ENCODE measurements at regions not wholly inside any gene's neighbourhood (a gene's known extent, or its start where the extent isn't known, plus 50 kb on each side); places are given as distances from the start of the nearest gene placed in this dataset.

DNA sequence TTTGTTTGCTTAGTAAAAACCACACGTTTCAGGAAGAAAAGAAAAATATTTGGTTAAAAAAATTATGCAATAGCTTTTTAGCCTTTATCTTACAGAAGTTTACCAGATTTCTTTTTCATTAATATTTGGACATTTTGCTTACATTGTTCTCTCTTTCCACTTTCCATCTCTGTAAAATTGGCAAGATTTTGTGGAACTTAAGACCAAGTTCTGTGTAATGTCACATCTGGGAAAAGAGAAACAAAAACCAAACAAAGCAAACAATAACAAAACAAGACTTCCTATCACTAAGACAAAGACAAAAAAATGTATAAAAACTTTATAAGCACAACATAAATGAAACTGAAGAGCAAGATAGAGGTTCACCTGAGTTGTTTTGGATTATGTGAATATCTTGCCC, 1392.1 kb upstream of the CELF4 start:
- DNase-seq = no peak

DNA sequence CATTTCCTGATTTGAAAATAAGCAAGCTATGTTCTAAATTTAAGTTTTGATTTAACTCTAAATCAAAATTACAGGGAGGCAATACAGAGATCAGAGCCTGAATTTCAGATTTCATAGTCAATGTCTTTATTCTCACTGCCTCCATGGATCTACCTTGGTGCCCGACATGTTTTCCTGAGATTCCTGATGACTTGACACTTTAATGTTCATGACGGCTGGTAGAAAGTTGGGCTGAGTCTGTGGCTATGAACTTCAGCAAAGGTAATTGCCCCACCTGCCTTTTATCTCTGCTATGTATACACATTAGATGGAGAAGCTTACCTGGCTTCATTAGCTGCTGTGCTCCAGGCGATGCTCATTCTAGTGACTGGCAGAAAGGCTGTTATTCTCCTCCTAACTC, 1390.5 kb upstream of the CELF4 start:
- DNase-seq = no peak

DNA sequence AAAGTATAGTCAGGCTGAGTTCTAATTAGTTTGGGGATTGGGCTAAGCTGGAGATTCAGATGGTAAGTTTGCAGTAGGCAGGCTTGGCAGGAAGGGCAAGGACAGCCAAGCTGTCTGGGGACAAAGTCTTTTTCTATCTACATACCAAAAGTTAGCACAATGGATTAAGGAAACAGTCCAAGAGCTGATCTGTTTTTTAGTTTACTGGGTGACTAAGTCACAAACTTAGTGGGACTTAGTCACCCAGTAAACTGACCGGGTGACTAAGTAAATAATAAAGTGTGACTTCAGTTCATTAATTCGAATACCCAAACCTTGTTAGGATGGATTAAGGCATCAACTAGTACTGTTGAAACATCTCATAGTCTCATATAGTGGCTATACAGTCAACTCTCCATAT, 1386.0 kb upstream of the CELF4 start:
- DNase-seq = no peak

GRCh38 chr18:38948436-38948835, 1382.8 kb upstream of the CELF4 start:
- no peak for DNase-seq

DNA sequence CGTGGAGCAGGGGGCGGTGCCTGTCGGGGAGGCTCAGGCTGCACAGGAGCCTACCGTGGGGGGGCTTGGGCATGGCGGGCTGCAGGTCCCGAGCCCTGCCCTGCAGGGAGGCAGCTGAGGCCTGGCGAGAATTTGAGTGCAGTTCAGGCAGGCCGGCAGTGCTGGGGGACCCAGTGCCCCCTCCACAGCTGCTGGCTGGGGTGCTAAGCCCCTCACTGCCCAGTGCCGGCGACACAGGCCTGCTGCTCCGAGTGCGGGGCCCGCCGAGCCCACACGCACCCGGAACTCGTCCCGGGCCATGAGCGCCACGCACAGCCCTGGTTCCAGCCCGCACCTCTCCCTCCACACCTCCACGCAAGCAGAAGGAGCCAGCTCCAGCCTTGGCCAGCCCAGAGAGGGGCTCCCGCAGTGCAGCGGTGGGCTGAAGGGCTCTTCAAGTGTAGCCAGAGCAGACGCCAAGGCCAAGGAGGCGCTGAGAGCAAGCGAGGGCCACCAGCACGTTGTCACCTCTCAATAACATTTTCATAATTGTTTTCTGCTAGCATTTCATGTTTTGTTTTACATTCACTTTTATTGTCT, 1378.9 kb upstream of the CELF4 start:
- no peak for DNase-seq

GRCh38 chr18:38941711-38942561, 1376.3 kb upstream of the CELF4 start:
- DNase-seq = no peak

GRCh38 chr18:38940863-38941531, 1375.4 kb upstream of the CELF4 start:
- DNase-seq = no peak

GRCh38 chr18:38940475-38940862, 1374.9 kb upstream of the CELF4 start:
- no peak for DNase-seq

GRCh38 chr18:38933910-38934510, 1368.4 kb upstream of the CELF4 start:
- no peak for DNase-seq

DNA sequence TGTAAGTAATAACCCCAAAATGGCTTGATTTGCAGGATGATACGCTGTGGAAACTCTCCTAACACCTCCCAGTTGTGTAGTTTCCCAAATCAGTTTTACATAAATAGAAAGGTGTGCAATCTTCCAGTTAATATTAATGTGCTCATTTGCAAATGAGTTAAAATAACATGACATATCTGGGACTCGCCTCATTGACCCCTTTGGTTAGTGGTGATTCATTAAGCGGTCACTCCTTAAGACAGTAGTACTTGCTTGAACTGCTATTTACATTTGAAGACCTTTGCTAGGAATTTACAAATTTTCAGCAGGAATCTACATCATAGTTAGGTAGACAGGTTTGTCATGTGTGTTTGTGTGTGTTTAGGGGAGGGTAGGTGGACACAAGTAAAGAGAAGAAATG, 1367.7 kb upstream of the CELF4 start:
- no peak for DNase-seq

DNA sequence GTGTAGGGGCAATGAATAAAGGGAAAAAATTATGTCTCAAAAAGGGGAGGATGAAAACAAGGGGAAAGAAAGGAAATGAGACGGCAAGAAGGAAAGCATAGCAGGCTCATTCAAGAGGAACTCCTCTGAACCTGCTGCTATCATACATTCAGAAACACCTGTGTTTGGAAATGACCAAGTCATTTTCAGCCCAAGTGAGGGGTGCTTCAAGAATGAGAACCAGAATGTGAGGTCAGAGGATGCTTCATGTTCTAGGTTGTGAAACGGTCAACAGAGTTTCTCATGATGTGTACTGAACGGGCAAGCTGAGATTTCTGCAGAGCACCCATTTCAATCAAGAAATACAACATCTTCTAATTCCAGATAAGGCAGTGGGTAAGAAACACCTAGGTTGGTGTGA, 1367.2 kb upstream of the CELF4 start:
- DNase-seq = no peak

- no peak for DNase-seq
Observed at GRCh38 chr18:38931754-38932050, 1366.1 kb upstream of the CELF4 start.

GRCh38 chr18:38930881-38931753, 1365.5 kb upstream of the CELF4 start:
- DNase-seq = no peak

DNA sequence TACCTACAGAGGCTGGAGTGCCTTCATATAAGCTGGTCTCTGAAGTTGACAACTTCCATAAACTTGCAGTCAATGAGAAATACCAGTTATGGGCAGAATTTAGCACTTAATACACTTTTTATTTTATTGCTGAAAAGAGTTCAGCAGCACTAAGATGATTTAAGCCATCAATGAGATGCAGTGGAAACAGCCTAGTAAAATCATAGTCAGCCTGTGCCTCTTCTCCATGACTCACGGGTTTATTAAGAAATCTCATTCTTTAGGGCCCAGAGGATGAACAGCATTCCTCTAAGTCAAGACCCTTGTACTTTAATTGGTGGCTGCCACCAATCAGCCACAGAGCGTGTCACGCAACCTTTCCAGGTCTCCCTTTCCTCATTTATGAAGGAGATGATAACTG, 1357.9 kb upstream of the CELF4 start:
- no peak for DNase-seq

DNA sequence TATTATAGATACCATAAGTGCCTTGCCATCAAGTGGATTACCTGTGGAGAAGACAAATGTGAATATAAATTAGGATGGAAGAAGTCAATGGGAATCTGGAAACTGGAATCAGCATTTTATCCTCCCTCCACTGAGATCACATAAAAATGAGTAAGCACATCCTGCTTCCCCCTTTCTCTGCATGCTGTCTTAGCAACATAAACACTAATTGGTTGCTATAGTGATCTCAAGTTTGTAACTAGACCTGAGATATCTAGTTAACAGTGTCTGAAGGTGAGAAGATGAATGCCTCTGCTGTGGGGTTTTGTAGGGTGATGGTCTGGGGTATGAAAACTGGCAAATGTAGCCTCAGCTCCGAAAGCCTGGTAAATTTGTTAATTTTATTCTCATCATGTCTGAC, 1357.5 kb upstream of the CELF4 start:
- DNase-seq = no peak

- no peak for DNase-seq
Observed at GRCh38 chr18:38909972-38910371, 1344.4 kb upstream of the CELF4 start.

DNA sequence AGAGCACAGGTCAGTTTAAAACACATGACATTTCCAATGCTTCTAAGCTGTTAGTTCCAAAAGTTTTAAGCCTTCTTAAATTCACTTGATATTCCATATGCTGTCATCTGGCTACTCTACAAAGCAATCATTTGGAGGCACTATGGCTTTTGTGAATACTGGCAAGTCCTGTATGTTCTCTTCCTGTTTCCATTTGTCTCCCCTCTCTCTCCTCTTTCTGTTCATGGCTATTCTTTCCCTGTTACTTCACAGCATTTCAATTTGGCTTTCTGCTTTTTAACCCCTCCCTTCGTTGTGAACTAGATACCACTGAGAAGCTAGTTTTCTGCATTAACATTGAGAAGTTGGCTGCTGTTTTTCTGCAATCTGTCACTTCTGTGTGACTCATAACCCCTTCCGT, 1337.2 kb upstream of the CELF4 start:
- DNase-seq = no peak

GRCh38 chr18:38900445-38900844, 1334.8 kb upstream of the CELF4 start:
- no peak for DNase-seq

DNA sequence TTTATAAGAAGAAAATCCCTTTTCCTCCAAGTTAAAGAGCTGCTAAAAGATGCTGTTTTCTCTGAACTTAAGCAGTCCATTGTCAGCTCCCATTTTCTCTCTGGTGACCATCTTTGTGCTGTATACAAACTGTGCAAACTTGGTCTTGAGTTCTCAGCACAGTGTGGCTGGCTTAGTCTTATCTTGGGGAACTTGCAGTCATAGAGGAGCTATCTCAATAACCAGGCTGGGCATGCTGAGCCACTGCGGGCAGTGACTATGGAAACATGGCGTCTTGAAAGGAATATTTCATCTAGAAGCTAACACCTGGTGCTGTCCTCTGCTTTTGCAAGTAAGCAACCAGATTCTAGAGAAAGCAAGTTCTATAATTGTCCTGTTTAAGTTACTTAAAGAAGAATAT, 1334.4 kb upstream of the CELF4 start:
- no peak for DNase-seq

GRCh38 chr18:38899252-38899651, 1333.7 kb upstream of the CELF4 start:
- DNase-seq = no peak

GRCh38 chr18:38898167-38898566, 1332.6 kb upstream of the CELF4 start:
- no peak for DNase-seq

DNA sequence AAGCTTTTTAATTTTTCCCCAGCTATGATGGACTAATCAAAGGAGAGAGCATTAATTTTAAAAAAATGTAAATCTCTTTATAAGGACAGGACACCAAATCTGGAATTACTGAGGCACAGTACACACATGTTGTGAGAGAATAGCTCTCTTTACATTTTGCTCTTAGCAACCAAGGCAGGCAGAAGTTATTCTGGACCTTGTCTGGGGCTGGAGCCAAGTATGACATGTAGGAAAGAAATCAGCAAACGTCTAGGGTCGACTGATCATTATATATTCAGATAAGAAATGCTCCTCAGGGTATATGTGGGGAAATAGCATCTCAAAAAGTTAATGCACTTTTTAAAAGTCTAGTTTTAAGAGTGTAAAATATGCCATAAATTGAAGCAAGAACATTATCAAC, 1330.0 kb upstream of the CELF4 start:
- DNase-seq = no peak

DNA sequence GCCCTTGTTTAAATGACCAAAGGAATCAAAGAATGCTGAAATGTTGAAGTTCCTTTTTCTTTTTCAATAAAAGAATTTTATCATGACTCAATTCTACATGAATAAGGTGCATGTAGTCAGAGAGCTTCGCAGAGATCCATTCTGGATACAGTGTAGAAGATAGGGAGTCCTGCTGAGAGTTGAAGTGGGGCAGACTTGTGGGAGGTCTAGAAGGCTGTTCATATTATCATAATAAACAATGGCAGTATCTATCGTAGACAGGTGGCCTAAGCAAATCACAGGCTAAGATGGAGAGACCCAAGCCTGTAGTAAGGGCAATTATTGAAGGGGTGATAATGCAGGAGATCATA, 1322.0 kb upstream of the CELF4 start:
- DNase-seq = no peak
